NOMO-1 treated with DMSO at 0.1 percent for 48 hours (cell line): ENCODE measurements at regions not wholly inside any gene's neighbourhood (a gene's known extent, or its start where the extent isn't known, plus 50 kb on each side); places are given as distances from the start of the nearest gene placed in this dataset.
"Not testable (repeated sequence)": the region's sequence is repeated elsewhere in the genome, so short reads cannot be mapped to it uniquely, and the experiment has no call there.

Experiments used
- DNase-seq: peaks from one replicate; lab custom pipeline; 2025; ENCODE audit not compliant: unreplicated experiment; lab: John Stamatoyannopoulos, UW

- DNase-seq: no peak
Observed at GRCh38 chr4:188719794-188720193, 580.6 kb downstream of the TRIML1 start.

- no peak for DNase-seq
Observed at GRCh38 chr4:188722911-188723310, 583.7 kb downstream of the TRIML1 start.

- DNase-seq: no peak
Observed at GRCh38 chr4:188727746-188728145, 588.5 kb downstream of the TRIML1 start.

GRCh38 chr4:188728359-188728758, 589.1 kb downstream of the TRIML1 start:
- no peak for DNase-seq

GRCh38 chr4:188732131-188732530, 592.9 kb downstream of the TRIML1 start:
- no peak for DNase-seq

- no peak for DNase-seq
Observed at GRCh38 chr4:188735082-188735481, 595.8 kb downstream of the TRIML1 start.

GRCh38 chr4:188737251-188738002, 598.2 kb downstream of the TRIML1 start:
- no peak for DNase-seq

- not testable (repeated sequence) for DNase-seq
Observed at GRCh38 chr4:188738290-188738689, 599.0 kb downstream of the TRIML1 start.

GRCh38 chr4:188740172-188740571, 600.9 kb downstream of the TRIML1 start:
- DNase-seq: not testable (repeated sequence)

GRCh38 chr4:188740791-188741190, 601.5 kb downstream of the TRIML1 start:
- not testable (repeated sequence) for DNase-seq

GRCh38 chr4:188754372-188755002, 615.2 kb downstream of the TRIML1 start:
- no peak for DNase-seq

- DNase-seq: no peak
Observed at GRCh38 chr4:188767496-188767895, 628.3 kb downstream of the TRIML1 start.

- DNase-seq: no peak
Observed at GRCh38 chr4:188778905-188779304, 639.7 kb downstream of the TRIML1 start.

GRCh38 chr4:188779581-188779980, 640.3 kb downstream of the TRIML1 start:
- no peak for DNase-seq

- no peak for DNase-seq
Observed at GRCh38 chr4:188780028-188780427, 640.8 kb downstream of the TRIML1 start.

GRCh38 chr4:188780686-188781085, 641.4 kb downstream of the TRIML1 start:
- DNase-seq: no peak

- DNase-seq: no peak
Observed at GRCh38 chr4:188781655-188782054, 642.4 kb downstream of the TRIML1 start.

GRCh38 chr4:188783175-188783574, 643.9 kb downstream of the TRIML1 start:
- DNase-seq: no peak

- DNase-seq: no peak
Observed at GRCh38 chr4:188783606-188784160, 644.4 kb downstream of the TRIML1 start.

GRCh38 chr4:188796600-188796999, 657.4 kb downstream of the TRIML1 start:
- not testable (repeated sequence) for DNase-seq

GRCh38 chr4:188797011-188797410, 657.8 kb downstream of the TRIML1 start:
- DNase-seq: not testable (repeated sequence)

- DNase-seq: no peak
Observed at GRCh38 chr4:188804861-188805260, 665.6 kb downstream of the TRIML1 start.
